ENCODE measurements at regions not wholly inside any gene's neighbourhood (a gene's known extent, or its start where the extent isn't known, plus 50 kb on each side); places are given as distances from the start of the nearest gene placed in this dataset.

DNA sequence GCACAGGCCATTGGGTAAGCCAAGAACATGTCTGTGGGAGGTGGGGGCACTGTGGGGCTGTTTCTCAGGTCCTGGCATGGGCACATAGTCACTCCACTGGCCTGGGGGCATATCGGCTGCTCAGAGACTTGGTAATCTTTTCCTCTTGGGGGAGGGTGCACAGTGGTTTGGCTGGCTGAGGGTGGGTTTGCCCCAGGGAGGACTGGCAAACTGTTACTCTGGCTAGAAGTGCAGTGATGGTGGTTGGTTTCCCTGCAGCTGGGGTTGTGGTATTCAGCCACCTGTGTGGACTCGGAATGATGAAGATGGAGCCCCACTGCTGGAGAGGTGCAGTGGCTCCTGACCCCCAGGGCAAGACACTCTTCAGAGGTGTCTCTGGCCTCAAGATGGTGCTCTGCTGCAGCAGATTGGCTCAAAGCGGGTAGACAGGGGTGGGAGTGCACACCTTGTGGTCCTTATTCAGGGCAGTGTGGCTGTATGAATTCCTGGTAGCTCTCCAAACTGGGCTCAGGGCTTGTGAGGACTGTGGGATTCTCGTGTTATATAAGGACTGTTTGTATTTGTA is 74.1 kb upstream of the DDHD1 start:
- no peak for FAIRE-seq
- no peak for DNase-seq (ENCODE audit: low read depth, low spot score)
- Histone ChIP-seq H3K4me2 (ENCODE audit: control insufficient read depth, extremely low read depth, insufficient read depth, low read depth, low read length) (no peak overlapping the region), H2AFZ (ENCODE audit: control insufficient read depth, low read length) (no peak overlapping the region), H4K20me1 (ENCODE audit: control insufficient read depth, extremely low read depth, insufficient read depth, low read length) (no peaks in the 10 kb centered on the region), H3K79me2 (ENCODE audit: control insufficient read depth, insufficient read depth, low read length) (no peaks in the 10 kb centered on the region), H3K9me1 (ENCODE audit: control insufficient read depth, extremely low read depth, insufficient read depth, low read length) (no peaks in the 10 kb centered on the region), H3K9me3 (ENCODE audit: control insufficient read depth, low read depth, low read length) (no peaks in the 10 kb centered on the region), H3K36me3 (ENCODE audit: control insufficient read depth in 2 of 2, extremely low read depth in 1 of 2, insufficient read depth in 2 of 2, low read length in 2 of 2) (no peaks in the 10 kb centered on the region), H3K9ac (ENCODE audit: control insufficient read depth, extremely low read depth, insufficient read depth, low read length) (no peak overlapping the region), H3K4me1 (ENCODE audit: control insufficient read depth, extremely low read depth, insufficient read depth, low read length) (no peaks in the 10 kb centered on the region), H3K4me3 (ENCODE audit: control insufficient read depth in 2 of 3, extremely low read depth in 1 of 3, insufficient read depth in 2 of 3, low read depth in 1 of 3, low read length in 3 of 3) (no peak overlapping the region), H3K27me3 (ENCODE audit: control insufficient read depth, extremely low read depth, insufficient read depth, low read length) (no peaks in the 10 kb centered on the region), H3K27ac (ENCODE audit: control insufficient read depth, insufficient read depth, low read length) (no peak overlapping the region)
- dilution Hi-C loops (cut with MboI; ENCODE audit: extremely low pct_ligation_motif_present, low sequenced_read_pairs): no loop called here
- TF ChIP-seq EZH2 (IDR thresholded peaks at IDR 0.05; ENCODE audit: low read length): no peak
- TF ChIP-seq, protein P1, sequence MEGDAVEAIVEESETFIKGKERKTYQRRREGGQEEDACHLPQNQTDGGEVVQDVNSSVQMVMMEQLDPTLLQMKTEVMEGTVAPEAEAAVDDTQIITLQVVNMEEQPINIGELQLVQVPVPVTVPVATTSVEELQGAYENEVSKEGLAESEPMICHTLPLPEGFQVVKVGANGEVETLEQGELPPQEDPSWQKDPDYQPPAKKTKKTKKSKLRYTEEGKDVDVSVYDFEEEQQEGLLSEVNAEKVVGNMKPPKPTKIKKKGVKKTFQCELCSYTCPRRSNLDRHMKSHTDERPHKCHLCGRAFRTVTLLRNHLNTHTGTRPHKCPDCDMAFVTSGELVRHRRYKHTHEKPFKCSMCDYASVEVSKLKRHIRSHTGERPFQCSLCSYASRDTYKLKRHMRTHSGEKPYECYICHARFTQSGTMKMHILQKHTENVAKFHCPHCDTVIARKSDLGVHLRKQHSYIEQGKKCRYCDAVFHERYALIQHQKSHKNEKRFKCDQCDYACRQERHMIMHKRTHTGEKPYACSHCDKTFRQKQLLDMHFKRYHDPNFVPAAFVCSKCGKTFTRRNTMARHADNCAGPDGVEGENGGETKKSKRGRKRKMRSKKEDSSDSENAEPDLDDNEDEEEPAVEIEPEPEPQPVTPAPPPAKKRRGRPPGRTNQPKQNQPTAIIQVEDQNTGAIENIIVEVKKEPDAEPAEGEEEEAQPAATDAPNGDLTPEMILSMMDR (optimal IDR thresholded peaks at IDR 0.05 in 1 of 3, IDR thresholded peaks at IDR 0.05 in 1 of 3, conservative IDR thresholded peaks at IDR 0.05 in 1 of 3; ENCODE audit: extremely low read depth in 1 of 3, insufficient read depth in 2 of 3, low read length in 3 of 3): no peak

DNA sequence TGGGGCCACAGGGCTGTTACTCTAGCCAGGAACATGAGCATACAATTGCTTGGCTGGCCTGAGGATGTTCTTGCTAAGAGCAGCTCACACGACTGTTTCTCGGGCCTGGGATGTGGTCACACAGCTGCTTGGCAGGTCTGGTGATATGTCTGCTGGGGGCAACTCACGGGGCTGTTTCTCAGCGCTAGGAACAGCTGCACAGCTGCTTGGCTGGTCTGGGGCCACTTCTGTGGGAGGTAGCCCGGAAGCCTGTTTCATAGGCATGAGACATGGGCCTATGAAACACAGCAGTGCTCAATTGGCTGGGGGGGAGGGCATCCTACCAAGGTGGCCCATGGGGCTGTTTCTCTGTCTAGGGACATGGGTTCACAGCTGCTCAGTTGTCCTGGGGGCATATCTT is 73.4 kb upstream of the DDHD1 start:
- FAIRE-seq (no peak), DNase-seq (ENCODE audit: low read depth, low spot score) (no peak)
- H4K20me1 ChIP-seq (ENCODE audit: control insufficient read depth, extremely low read depth, insufficient read depth, low read length): no peaks in the 10 kb centered on the region
- H3K27me3 ChIP-seq (ENCODE audit: control insufficient read depth, extremely low read depth, insufficient read depth, low read length): no peaks in the 10 kb centered on the region
- no peak overlapping the region for H3K4me2 ChIP-seq (ENCODE audit: control insufficient read depth, extremely low read depth, insufficient read depth, low read depth, low read length)
- H3K4me1 ChIP-seq (ENCODE audit: control insufficient read depth, extremely low read depth, insufficient read depth, low read length): no peaks in the 10 kb centered on the region
- H3K79me2 ChIP-seq (ENCODE audit: control insufficient read depth, insufficient read depth, low read length): no peaks in the 10 kb centered on the region
- TF ChIP-seq EZH2 (IDR thresholded peaks at IDR 0.05; ENCODE audit: low read length): no peak
- TF ChIP-seq, protein P1 (optimal IDR thresholded peaks at IDR 0.05 in 1 of 3, IDR thresholded peaks at IDR 0.05 in 1 of 3, conservative IDR thresholded peaks at IDR 0.05 in 1 of 3; ENCODE audit: extremely low read depth in 1 of 3, insufficient read depth in 2 of 3, low read length in 3 of 3): no peak
- no peak overlapping the region for H3K27ac ChIP-seq (ENCODE audit: control insufficient read depth, insufficient read depth, low read length)
- dilution Hi-C loops (cut with MboI; ENCODE audit: extremely low pct_ligation_motif_present, low sequenced_read_pairs): no loop called here
- H3K36me3 ChIP-seq (ENCODE audit: control insufficient read depth in 2 of 2, extremely low read depth in 1 of 2, insufficient read depth in 2 of 2, low read length in 2 of 2): no peaks in the 10 kb centered on the region
- no peak overlapping the region for H3K9ac ChIP-seq (ENCODE audit: control insufficient read depth, extremely low read depth, insufficient read depth, low read length)
- H3K9me3 ChIP-seq (ENCODE audit: control insufficient read depth, low read depth, low read length): no peaks in the 10 kb centered on the region
- no peak overlapping the region for H3K4me3 ChIP-seq (ENCODE audit: control insufficient read depth in 2 of 3, extremely low read depth in 1 of 3, insufficient read depth in 2 of 3, low read depth in 1 of 3, low read length in 3 of 3)
- H2AFZ ChIP-seq (ENCODE audit: control insufficient read depth, low read length): no peak overlapping the region
- no peaks in the 10 kb centered on the region for H3K9me1 ChIP-seq (ENCODE audit: control insufficient read depth, extremely low read depth, insufficient read depth, low read length)

All from keratinocyte (primary cell).